GM20431 (cell line): ENCODE measurements at regions not wholly inside any gene's neighbourhood (a gene's known extent, or its start where the extent isn't known, plus 50 kb on each side); places are given as distances from the start of the nearest gene placed in this dataset.

Experiments
- in situ Hi-C: fragments of 300-500 bp; cut with MseI, MboI; formaldehyde crosslinking; loops from one replicate; pipeline ENCODE4 v1.15.0; 2020; ENCODE audit warnings: low sequenced_read_pairs; ENCODE audit not compliant: unreplicated experiment

DNA sequence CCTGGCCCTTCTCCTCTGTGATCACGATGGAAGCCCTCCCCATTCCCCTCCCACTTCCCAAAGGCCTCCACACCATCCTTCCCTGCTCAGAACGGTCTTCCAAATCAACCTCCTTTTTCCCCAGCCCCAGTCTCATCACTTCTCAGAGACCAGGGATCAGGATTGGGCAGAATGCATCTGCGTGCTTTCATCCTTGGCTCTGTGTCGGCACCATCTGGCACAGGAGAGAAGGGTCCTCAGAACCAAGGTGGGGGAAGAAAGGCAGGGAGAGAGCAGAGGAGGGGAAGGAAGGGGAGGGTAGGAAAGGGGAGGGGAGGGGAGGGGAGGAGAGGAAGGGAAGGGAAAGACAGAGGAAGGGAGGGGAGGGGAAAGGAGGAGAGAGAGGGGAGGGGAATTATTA, 52.4 kb upstream of the FICD start:
- in situ Hi-C loops = loop anchor here (25.0 kb wide), 1 partner anchor 225 kb away; no protein-coding TSS in a partner anchor

GRCh38 chr12:108461058-108461660, 53.9 kb upstream of the FICD start:
- in situ Hi-C loops = loop anchor here (25.0 kb wide), 1 partner anchor 224 kb away; no protein-coding TSS in a partner anchor

GRCh38 chr12:108459149-108459548, 55.9 kb upstream of the FICD start:
- in situ Hi-C loops = loop anchor here (25.0 kb wide), 1 partner anchor 222 kb away; no protein-coding TSS in a partner anchor

GRCh38 chr12:108457734-108458361, 57.2 kb upstream of the FICD start:
- in situ Hi-C loops = loop anchor here (25.0 kb wide), 1 partner anchor 221 kb away; no protein-coding TSS in a partner anchor

GRCh38 chr12:108457006-108457733, 57.9 kb upstream of the FICD start:
- in situ Hi-C loops = loop anchor here (25.0 kb wide), 1 partner anchor 220 kb away; no protein-coding TSS in a partner anchor

GRCh38 chr12:108455706-108456105, 59.4 kb upstream of the FICD start:
- in situ Hi-C loops = loop anchor here (25.0 kb wide), 1 partner anchor 218 kb away; no protein-coding TSS in a partner anchor

- in situ Hi-C loops = loop anchor here (25.0 kb wide), 1 partner anchor 217 kb away; no protein-coding TSS in a partner anchor
Observed at GRCh38 chr12:108454539-108455139, 60.4 kb upstream of the FICD start.

- in situ Hi-C loops = no loop called here
Observed at GRCh38 chr12:108449478-108449877, 65.6 kb upstream of the FICD start.

DNA sequence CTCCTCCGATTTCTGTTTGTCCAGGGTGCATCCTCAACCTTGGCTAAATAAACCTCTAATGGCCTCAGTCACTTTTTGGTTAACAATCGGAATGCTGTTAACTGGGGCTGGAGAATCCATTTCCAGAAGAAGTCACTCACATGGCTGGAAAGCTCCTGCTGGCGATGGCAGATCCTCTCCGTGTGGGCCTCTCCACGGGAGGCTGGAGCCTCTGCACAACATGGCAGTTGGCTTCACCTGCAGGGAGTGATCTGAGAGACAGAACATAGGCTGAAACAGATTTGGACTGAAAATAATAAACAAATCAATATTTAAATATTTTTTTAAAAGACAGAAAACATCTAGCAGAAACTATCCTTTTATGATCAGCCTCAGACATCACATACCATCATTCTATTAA, 66.8 kb upstream of the FICD start:
- in situ Hi-C loops = no loop called here

GRCh38 chr12:108447168-108447832, 67.8 kb upstream of the FICD start:
- in situ Hi-C loops = no loop called here

- in situ Hi-C loops = no loop called here
Observed at GRCh38 chr12:108446766-108447165, 68.3 kb upstream of the FICD start.

GRCh38 chr12:108442910-108443309, 72.2 kb upstream of the FICD start:
- in situ Hi-C loops = no loop called here

DNA sequence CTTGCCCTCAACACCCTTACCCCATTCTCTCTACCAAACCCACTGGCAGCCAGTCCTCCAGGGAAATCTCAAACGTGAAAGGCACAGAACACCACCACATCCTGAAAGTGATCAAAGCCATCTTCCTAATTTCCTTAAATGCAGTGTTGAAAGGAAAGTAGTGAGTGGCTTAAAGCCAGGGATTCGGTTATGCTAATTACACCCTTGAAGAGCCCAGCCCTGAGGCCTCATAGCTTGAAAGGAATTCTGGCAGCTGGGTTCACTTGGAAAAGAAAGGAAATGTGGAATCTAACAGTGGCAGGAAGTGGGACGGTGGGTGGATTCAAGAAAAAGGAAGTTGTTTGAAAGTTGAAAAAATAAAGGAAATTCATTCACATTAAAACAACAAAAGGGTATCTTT, 73.0 kb upstream of the FICD start:
- in situ Hi-C loops = no loop called here

DNA sequence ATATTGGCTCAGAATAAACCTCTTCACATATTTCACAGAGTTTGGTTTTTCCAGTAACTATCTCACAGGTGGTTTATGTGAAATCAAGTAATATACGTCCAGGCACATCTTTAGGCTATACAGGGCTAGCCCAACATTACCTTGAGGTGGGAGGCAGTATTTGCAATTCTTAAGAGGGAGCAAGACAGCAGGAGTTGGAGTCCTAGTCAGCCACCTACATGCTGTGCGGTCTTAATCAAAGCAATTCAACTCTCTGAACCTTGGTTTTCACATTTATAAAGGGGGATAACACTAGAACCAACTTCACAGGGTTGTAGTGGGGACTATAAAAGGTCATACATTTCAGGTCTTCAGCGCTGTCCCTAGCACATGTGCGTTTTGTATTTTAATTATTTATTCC, 73.5 kb upstream of the FICD start:
- in situ Hi-C loops = no loop called here

DNA sequence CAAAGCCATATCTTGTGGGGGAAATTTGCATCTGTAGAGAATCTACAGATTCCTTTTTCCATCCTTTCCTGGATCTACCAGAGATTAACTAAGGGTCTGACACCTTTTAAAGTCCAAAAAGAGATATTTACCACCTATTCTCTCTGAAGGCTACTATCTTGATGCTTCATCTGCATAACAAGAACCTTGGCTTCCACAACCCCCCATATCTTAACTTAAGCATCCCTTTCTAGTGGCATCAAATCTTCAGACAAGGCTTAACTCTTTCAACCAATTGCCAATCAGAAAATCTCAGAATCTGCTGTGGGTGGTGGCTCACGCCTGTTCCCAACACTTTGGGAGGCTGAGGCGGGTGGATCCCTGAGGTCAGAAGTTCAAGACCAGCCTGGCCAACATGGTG, 74.3 kb upstream of the FICD start:
- in situ Hi-C loops = no loop called here

DNA sequence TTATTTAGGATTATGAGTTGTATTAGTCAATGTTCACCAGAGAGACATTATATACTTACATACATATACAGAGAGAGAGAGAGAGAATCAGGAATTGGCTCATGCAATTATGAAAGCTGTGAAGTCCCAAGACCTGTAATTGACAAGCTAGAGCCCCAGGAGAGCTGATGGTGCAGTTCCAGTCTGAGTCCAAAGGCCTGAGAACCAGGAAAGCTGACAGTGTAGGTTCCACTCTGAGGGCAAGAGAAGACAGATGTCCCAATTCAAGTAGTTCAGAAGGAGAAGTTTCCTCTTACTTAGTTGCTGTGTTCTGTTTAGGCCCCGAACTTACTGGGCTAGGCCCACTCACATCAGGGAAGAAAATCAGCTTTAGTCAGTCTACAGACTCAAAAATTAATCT, 76.4 kb upstream of the FICD start:
- in situ Hi-C loops = no loop called here

DNA sequence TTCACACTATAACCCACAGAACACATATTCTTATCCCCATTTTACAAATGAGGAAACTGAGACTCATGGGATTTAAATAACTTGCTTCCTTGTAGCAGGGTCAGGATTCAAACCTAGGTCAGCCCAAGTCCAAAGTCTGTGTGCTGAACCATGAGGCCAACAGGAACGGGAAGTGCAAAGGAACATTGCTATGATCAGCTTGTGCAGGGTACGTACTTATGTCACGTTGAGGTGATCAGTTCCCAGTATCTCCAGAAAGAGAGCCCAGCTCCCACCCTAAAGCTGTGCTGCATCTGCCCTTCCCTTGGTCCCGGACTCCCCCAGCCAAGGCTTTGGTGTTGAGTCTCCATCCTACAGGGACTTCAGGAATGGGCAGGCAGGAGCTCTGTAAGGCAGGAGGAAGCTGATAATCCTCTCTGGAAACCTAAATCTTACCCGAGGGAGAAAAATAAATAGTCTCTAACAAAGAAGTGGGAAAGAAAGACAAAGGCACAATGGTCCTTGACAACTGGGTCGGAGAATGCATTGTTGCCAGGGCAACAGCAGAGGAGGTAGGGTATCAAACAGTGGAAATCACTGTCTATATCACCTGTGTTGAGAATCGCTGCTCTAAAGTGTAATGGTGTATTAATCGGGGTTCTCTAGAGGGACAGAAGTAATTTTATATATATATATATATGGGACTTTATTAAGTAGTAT, 82.5 kb upstream of the FICD start:
- in situ Hi-C loops = no loop called here

DNA sequence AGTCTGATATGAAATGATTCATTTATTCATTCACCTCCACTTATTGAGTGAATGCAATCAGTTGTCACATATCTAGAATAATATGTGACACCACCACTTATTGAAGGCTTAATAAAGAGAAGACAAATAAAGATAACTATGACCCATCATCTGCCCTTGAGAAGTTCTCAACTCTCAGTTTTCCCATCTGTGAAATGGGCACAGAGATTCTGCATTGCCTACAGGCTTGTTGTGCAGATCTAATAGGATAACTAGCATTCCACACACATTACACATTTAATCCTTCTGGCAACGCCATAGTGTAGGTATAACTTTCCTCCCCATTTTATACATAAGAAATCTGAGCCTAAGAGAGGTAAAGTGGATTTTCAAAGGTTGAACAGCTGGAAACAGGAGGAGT, 84.2 kb upstream of the FICD start:
- in situ Hi-C loops = no loop called here

GRCh38 chr12:108430245-108430644, 84.8 kb upstream of the FICD start:
- in situ Hi-C loops = no loop called here
